ENCODE measurements at regions not wholly inside any gene's neighbourhood (a gene's known extent, or its start where the extent isn't known, plus 50 kb on each side); places are given as distances from the start of the nearest gene placed in this dataset.

DNA sequence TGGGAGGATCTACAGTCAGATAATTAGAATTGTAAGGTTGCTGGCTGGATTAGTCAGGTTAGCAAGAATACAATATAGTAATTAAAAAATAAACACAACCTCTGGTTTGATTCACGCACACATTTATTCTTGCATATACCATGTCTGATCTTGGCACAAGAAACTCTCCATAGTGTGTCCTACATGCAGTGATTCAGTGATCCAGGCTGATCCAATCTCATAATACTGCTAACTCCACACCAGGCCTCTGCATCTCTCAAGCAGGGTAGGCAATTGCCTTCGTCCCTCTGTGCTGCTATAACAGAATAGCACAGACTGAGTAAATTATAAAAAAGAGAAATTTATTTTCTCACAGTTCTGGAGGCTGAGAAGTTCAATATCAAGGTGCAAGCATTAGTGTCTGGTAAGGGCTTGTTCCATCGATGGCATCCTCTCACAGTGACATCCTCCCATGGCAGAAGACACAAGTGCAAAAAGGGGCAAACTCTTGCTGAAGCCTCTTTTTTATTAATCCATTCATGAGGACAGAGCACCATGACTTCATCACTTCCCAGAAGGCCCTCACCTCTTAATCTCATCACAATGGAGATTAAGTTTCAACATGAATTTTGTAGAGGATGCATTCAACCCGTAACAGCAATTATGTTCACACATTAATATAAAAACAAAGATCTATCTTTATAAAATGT is 741.0 kb upstream of the NCAM2 start:
- no peaks in the 10 kb centered on the region for H3K4me1 ChIP-seq (ENCODE audit: control insufficient read depth, insufficient read depth, low read length)
- no peak for ATAC-seq
- ChIA-PET CTCF (no interaction called here), POLR2A (no interaction called here)
- H3K27me3 ChIP-seq (ENCODE audit: control insufficient read depth, insufficient read depth, low read length) = no peaks in the 10 kb centered on the region
- in situ Hi-C loops (cut with HindIII; ENCODE audit: low pct_unique_long_range_greater_than_20kb, low sequenced_read_pairs) = no loop called here
- no peak overlapping the region for H3K4me3 ChIP-seq (ENCODE audit: low read depth in 2 of 2, low read length in 2 of 2)
- H3K36me3 ChIP-seq (ENCODE audit: control insufficient read depth, insufficient read depth, low read length) = no peaks in the 10 kb centered on the region
- TF ChIP-seq POLR2AphosphoS5 (IDR thresholded peaks at IDR 0.05; ENCODE audit: low read depth, low read length) = no peak
- TF ChIP-seq, protein P1, sequence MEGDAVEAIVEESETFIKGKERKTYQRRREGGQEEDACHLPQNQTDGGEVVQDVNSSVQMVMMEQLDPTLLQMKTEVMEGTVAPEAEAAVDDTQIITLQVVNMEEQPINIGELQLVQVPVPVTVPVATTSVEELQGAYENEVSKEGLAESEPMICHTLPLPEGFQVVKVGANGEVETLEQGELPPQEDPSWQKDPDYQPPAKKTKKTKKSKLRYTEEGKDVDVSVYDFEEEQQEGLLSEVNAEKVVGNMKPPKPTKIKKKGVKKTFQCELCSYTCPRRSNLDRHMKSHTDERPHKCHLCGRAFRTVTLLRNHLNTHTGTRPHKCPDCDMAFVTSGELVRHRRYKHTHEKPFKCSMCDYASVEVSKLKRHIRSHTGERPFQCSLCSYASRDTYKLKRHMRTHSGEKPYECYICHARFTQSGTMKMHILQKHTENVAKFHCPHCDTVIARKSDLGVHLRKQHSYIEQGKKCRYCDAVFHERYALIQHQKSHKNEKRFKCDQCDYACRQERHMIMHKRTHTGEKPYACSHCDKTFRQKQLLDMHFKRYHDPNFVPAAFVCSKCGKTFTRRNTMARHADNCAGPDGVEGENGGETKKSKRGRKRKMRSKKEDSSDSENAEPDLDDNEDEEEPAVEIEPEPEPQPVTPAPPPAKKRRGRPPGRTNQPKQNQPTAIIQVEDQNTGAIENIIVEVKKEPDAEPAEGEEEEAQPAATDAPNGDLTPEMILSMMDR (IDR thresholded peaks at IDR 0.05) = no peak
- no peak for TF ChIP-seq TCF7L2 (IDR thresholded peaks at IDR 0.05; ENCODE audit: low read depth, low read length)
- TF ChIP-seq SIN3A (IDR thresholded peaks at IDR 0.05; ENCODE audit: borderline replicate concordance, insufficient read depth, low read depth, low read length) = no peak
- TF ChIP-seq, protein P2, sequence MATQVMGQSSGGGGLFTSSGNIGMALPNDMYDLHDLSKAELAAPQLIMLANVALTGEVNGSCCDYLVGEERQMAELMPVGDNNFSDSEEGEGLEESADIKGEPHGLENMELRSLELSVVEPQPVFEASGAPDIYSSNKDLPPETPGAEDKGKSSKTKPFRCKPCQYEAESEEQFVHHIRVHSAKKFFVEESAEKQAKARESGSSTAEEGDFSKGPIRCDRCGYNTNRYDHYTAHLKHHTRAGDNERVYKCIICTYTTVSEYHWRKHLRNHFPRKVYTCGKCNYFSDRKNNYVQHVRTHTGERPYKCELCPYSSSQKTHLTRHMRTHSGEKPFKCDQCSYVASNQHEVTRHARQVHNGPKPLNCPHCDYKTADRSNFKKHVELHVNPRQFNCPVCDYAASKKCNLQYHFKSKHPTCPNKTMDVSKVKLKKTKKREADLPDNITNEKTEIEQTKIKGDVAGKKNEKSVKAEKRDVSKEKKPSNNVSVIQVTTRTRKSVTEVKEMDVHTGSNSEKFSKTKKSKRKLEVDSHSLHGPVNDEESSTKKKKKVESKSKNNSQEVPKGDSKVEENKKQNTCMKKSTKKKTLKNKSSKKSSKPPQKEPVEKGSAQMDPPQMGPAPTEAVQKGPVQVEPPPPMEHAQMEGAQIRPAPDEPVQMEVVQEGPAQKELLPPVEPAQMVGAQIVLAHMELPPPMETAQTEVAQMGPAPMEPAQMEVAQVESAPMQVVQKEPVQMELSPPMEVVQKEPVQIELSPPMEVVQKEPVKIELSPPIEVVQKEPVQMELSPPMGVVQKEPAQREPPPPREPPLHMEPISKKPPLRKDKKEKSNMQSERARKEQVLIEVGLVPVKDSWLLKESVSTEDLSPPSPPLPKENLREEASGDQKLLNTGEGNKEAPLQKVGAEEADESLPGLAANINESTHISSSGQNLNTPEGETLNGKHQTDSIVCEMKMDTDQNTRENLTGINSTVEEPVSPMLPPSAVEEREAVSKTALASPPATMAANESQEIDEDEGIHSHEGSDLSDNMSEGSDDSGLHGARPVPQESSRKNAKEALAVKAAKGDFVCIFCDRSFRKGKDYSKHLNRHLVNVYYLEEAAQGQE (IDR thresholded peaks at IDR 0.05; ENCODE audit: insufficient read depth in 1 of 2, low read depth in 2 of 2, low read length in 1 of 2) = no peak
- DNase-seq (ENCODE audit: low read depth, low spot score) = no peak
- no TSS peak for BruUV-seq (replicated peaks)
- intact Hi-C loops (cut with micrococcal nuclease; ENCODE audit: unreplicated experiment) = no loop called here
- no peaks in the 10 kb centered on the region for H3K9me3 ChIP-seq (ENCODE audit: control insufficient read depth, insufficient read depth, low read depth, low read length)
- no peak overlapping the region for H3K27ac ChIP-seq (ENCODE audit: low read length)

DNA sequence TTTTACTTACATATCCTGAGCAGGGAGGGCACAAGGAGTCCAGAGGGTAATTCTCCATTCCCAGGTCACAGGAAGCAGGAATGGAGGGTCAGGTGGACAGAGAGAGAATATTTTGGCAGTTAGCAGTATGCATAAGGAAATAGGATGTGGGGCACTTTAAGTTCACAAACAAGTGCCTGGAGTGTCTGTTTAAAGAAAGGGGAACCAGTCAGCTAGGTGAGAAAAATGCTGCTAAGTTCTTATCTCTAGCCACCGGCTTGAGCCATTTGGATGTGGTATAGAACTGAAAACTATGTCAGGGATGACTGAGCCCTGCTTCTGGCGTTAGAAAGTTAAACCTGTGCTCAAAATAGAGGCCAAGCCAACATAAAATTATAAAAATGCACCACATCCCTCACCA is 739.7 kb upstream of the NCAM2 start:
- Histone ChIP-seq H3K36me3 (ENCODE audit: control insufficient read depth, insufficient read depth, low read length) (no peaks in the 10 kb centered on the region), H3K27ac (ENCODE audit: low read length) (no peak overlapping the region), H3K4me1 (ENCODE audit: control insufficient read depth, insufficient read depth, low read length) (no peaks in the 10 kb centered on the region), H3K4me3 (ENCODE audit: low read depth in 2 of 2, low read length in 2 of 2) (no peak overlapping the region), H3K9me3 (ENCODE audit: control insufficient read depth, insufficient read depth, low read depth, low read length) (no peaks in the 10 kb centered on the region), H3K27me3 (ENCODE audit: control insufficient read depth, insufficient read depth, low read length) (no peaks in the 10 kb centered on the region)
- no peak for ATAC-seq
- in situ Hi-C loops (cut with HindIII; ENCODE audit: low pct_unique_long_range_greater_than_20kb, low sequenced_read_pairs) (no loop called here), intact Hi-C loops (cut with micrococcal nuclease; ENCODE audit: unreplicated experiment) (no loop called here)
- BruUV-seq (replicated peaks) = no TSS peak
- POLR2A ChIA-PET = no interaction called here
- DNase-seq (ENCODE audit: low read depth, low spot score) = no peak
- CTCF ChIA-PET = no interaction called here
- TF ChIP-seq POLR2AphosphoS5 (IDR thresholded peaks at IDR 0.05; ENCODE audit: low read depth, low read length) = no peak
- no peak for TF ChIP-seq TCF7L2 (IDR thresholded peaks at IDR 0.05; ENCODE audit: low read depth, low read length)
- TF ChIP-seq, protein P2 (IDR thresholded peaks at IDR 0.05; ENCODE audit: insufficient read depth in 1 of 2, low read depth in 2 of 2, low read length in 1 of 2) = no peak
- TF ChIP-seq, protein P1 (IDR thresholded peaks at IDR 0.05) = no peak
- TF ChIP-seq SIN3A (IDR thresholded peaks at IDR 0.05; ENCODE audit: borderline replicate concordance, insufficient read depth, low read depth, low read length) = no peak
